Prostate gland (tissue), 2 donors: ENCODE measurements at regions not wholly inside any gene's neighbourhood (a gene's known extent, or its start where the extent isn't known, plus 50 kb on each side); places are given as distances from the start of the nearest gene placed in this dataset.

Experiments
- DNase-seq: peaks from one replicate; pipeline ENCODE4 v3.0.0-alpha.2; 2019; ENCODE audit warnings: low spot score
- H3K27ac ChIP-seq, 2 donors: fragments of 200-600 bp; sonication (generic); 2 replicates each; pipeline ENCODE4 v1.5.1; 2017 to 2019
- H3K27me3 ChIP-seq: fragments of 200-600 bp; sonication (generic); replicated peaks from 2 replicates; pipeline ENCODE4 v1.5.1; 2019; ENCODE audit not compliant: insufficient read depth
- H3K36me3 ChIP-seq, 2 donors: fragments of 200-600 bp; sonication (generic); 1 replicate in 1 of 2; 2 replicates in 1 of 2; pipeline versions ENCODE4 v1.5.1 to v1.8.1; 2017 to 2019
- H3K4me1 ChIP-seq: fragments of 200-600 bp; sonication (generic); replicated peaks from 2 replicates; pipeline ENCODE4 v1.5.1; 2019
- H3K4me3 ChIP-seq, 2 donors: fragments of 200-600 bp; sonication (generic); 2 replicates each; pipeline ENCODE4 v1.5.1; 2017 to 2019
- H3K9me3 ChIP-seq: fragments of 200-600 bp; sonication (generic); 2 replicates; pipeline ENCODE4 v1.5.1; 2017
- CTCF ChIP-seq, 4 experiments: fragments of 200-600 bp in 2 of 4; fragments of 450-650 bp in 2 of 4; sonication (generic) in 2 of 4; IDR thresholded peaks; 1 replicate in 3 of 4; 2 replicates in 1 of 4; pipeline ENCODE4 v1.5.1; 2016 to 2019; ENCODE audit warnings: antibody characterized with exemption in 4 of 4, mild to moderate bottlenecking in 2 of 4, moderate library complexity in 2 of 4
- POLR2A ChIP-seq: fragments of 450-650 bp; IDR thresholded peaks from one replicate; pipeline ENCODE4 v1.6.1; 2016; ENCODE audit warnings: antibody characterized with exemption, mild to moderate bottlenecking
- POLR2AphosphoS5 ChIP-seq: sonication (generic); formaldehyde crosslinking; IDR thresholded peaks from one replicate; pipeline ENCODE4 v1.6.1; 2017; ENCODE audit warnings: antibody characterized with exemption
- WGBS: methylation state at CpG from one replicate; pipeline ENCODE4 v1.1.5; 2018; 5-methylcytosine and 5-hydroxymethylcytosine counted together
- intact Hi-C: fragments of 100-400 bp; cut with DNase I; formaldehyde crosslinking; loops from one replicate; pipeline ENCODE4 v1.14.2; 2022

- H3K27me3 ChIP-seq = no peaks in the 10 kb centered on the region
- no peaks in the 10 kb centered on the region for H3K4me1 ChIP-seq
- no peak overlapping the region for H3K27ac ChIP-seq
- WGBS = 42% methylated on average over 2 of the region's 2 CpGs
- no peaks in the 10 kb centered on the region for H3K9me3 ChIP-seq
- intact Hi-C loops = no loop called here
- no peak overlapping the region for H3K4me3 ChIP-seq
- no peaks in the 10 kb centered on the region for H3K36me3 ChIP-seq
- TF ChIP-seq POLR2AphosphoS5 = no peak
- TF ChIP-seq POLR2A = no peak
- TF ChIP-seq CTCF (IDR thresholded peaks at IDR 0.05) = no peak
- DNase-seq = no peak
Measured at GRCh38 chr2:56108806-56109205, 75.0 kb upstream of the CCDC85A start.

GRCh38 chr2:56109994-56110393, 73.8 kb upstream of the CCDC85A start:
- H3K4me3 ChIP-seq = no peak overlapping the region
- H3K27ac ChIP-seq = no peak overlapping the region
- H3K36me3 ChIP-seq = no peaks in the 10 kb centered on the region
- H3K27me3 ChIP-seq = peaks cover 4% of the 10 kb centered on the region
- no peak for DNase-seq
- no peaks in the 10 kb centered on the region for H3K9me3 ChIP-seq
- TF ChIP-seq CTCF (IDR thresholded peaks at IDR 0.05) (no peak), POLR2A (no peak), POLR2AphosphoS5 (no peak)
- intact Hi-C loops = no loop called here
- no peaks in the 10 kb centered on the region for H3K4me1 ChIP-seq

DNA sequence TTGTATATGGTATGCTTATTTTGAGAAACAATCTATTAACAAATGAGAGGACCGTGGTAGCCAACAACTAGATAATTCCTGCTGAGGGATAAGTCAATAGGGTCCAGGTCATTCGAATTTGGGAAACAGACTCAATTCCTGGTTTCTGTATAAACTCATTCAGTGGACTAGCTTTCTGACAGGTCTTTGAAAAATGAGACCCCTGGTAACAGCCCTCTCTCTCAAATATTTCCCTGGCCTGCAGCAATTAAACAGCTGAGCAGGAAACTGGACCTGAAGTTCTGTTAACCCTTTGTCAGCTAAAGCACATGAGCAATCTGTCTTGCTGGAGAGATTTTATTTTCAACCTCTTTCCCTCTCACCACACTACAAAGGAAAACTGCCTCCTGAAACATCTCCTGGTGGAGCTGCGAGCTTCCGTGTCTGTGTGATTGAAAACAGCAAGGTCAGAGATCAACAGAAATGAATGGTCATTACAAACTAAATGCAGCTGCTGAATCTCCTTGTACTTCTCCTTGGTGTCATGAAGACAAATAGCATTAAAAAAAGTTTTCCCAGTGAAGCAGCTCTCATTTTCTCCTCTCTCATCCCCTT, 70.3 kb upstream of the CCDC85A start:
- intact Hi-C loops = no loop called here
- no peaks in the 10 kb centered on the region for H3K9me3 ChIP-seq
- H3K36me3 ChIP-seq = no peaks in the 10 kb centered on the region
- H3K27ac ChIP-seq = no peak overlapping the region
- H3K4me1 ChIP-seq = no peaks in the 10 kb centered on the region
- peaks cover 4% of the 10 kb centered on the region for H3K27me3 ChIP-seq
- WGBS = 29% methylated on average over 4 of the region's 4 CpGs
- no peak overlapping the region for H3K4me3 ChIP-seq
- TF ChIP-seq POLR2AphosphoS5 (no peak), CTCF (IDR thresholded peaks at IDR 0.05) (no peak), POLR2A (no peak)
- DNase-seq = no peak

DNA sequence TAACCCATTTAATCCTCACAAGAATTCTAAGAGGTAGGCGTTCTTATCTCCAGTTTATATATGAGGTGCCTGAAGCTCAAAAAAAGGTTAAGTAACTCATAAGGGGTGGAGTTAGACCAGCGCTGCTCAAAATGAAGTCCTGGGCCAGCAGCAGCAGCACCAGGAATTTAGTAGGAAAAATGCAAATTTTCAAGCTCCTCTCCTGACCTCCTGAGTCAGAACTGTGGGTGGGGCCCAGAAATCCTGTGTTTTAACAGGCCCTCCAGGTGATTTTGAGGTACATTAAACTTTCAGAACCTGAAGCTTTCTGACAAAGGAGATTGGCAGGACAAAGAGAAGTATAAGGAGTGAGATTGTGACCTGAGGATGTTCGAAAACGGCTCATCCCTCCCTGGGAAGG, 66.0 kb upstream of the CCDC85A start:
- peaks cover 4% of the 10 kb centered on the region for H3K27me3 ChIP-seq
- WGBS = 40% methylated on average over 4 of the region's 4 CpGs
- TF ChIP-seq POLR2A = no peak
- TF ChIP-seq POLR2AphosphoS5 = no peak
- TF ChIP-seq CTCF (IDR thresholded peaks at IDR 0.05) = no peak
- H3K4me1 ChIP-seq = no peaks in the 10 kb centered on the region
- no peak overlapping the region for H3K27ac ChIP-seq
- intact Hi-C loops = no loop called here
- no peak overlapping the region for H3K4me3 ChIP-seq
- H3K9me3 ChIP-seq = no peaks in the 10 kb centered on the region
- no peaks in the 10 kb centered on the region for H3K36me3 ChIP-seq
- DNase-seq = no peak

DNA sequence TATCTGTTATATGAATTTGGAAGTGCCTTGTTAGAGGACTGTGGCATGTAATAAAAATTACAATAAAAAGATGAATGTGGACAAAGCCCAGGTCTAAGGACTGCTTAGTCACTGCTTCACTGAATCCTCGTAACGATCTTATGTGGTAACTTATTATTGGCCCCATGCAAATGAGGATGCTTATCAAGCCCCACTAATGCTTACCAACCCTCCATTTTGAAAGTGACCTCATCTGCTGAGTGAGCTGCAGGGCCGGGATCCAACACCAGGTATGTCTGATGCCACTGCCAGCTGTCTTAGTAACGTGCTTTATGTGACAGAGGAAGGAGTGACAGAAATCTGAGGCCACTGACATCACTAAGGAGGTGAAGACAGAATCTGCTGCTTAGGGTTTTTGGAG, 65.3 kb upstream of the CCDC85A start:
- WGBS = 34% methylated on average over 4 of the region's 4 CpGs
- intact Hi-C loops = no loop called here
- H3K36me3 ChIP-seq = no peaks in the 10 kb centered on the region
- no peak for TF ChIP-seq POLR2A
- TF ChIP-seq CTCF (IDR thresholded peaks at IDR 0.05) = no peak
- no peak for TF ChIP-seq POLR2AphosphoS5
- H3K4me1 ChIP-seq = no peaks in the 10 kb centered on the region
- DNase-seq = no peak
- H3K27me3 ChIP-seq = peaks cover 4% of the 10 kb centered on the region
- no peak overlapping the region for H3K4me3 ChIP-seq
- no peak overlapping the region for H3K27ac ChIP-seq
- no peaks in the 10 kb centered on the region for H3K9me3 ChIP-seq
